Stimulated activated CD4-positive, alpha-beta T cell treated with anti-CD3 and anti-CD28 coated beads, Interleukin-15, amount 100 ng/mL, for 48 hours (primary cell): ENCODE measurements at regions not wholly inside any gene's neighbourhood (a gene's known extent, or its start where the extent isn't known, plus 50 kb on each side); places are given as distances from the start of the nearest gene placed in this dataset.

Source experiments
- DNase-seq, 2 donors: peaks; one replicate each; pipeline ENCODE4 v3.0.0-alpha.2; 2020; ENCODE audit warnings: low read depth in 2 of 2

DNA sequence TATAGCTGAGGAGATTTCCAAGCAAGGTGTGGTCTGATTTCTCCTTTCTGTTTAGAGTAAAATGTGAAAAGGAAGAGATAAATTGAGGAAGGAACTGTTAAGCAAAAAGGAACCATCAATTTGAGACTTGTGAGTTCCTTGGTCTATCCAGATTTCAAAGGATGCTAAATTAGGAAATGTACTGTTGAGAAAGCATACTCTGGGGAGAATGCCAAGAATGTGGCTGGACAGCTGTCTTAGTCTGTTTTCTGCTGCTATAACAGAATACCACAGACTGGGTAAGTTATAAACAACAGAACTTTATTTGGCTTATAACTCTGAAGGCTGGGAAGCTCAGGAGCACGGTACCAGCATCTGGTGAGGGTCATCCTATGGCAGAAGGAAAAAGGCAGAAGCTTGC, 1097.2 kb downstream of the TDRD15 start:
- DNase-seq = no peak

DNA sequence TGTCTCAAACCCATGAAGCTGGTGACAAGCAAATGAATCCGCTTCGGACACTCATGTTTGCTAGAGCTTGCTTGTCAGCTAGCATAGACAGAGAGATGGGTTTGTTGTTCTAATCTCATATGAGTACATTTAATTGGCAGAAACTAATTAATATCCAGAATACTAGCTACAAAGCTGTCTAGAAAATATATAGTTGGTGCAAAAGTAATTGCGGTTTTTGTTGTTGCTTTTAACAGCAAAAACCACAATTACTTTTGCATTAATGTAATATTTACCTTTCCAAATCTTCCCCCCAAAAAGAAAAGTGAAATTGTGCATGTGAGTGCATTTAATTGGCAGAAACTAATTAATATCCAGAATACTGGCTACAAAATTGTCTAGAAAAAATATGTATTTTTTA, 1115.2 kb downstream of the TDRD15 start:
- DNase-seq = no peak

- DNase-seq = no peak
Measured at GRCh38 chr2:22247466-22247865, 1123.7 kb downstream of the TDRD15 start.

DNA sequence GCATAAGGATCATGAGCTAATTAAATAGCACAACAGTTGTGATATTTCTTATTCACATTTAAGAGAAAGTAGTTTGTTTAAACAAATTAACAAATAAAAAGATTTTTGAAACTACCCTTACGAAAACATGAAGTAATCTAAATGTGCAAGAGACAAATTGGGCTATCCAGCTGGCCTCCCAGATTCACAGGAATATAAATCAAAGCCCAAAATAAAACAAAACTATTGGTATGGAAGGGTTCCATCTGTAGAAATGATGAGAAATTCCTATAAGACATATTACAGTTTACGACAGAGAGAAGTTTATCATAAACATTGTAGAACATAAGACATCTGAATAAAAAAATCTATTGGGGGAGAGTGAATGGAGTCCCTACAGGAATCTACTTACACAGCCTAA, 1125.1 kb downstream of the TDRD15 start:
- DNase-seq = no peak

DNA sequence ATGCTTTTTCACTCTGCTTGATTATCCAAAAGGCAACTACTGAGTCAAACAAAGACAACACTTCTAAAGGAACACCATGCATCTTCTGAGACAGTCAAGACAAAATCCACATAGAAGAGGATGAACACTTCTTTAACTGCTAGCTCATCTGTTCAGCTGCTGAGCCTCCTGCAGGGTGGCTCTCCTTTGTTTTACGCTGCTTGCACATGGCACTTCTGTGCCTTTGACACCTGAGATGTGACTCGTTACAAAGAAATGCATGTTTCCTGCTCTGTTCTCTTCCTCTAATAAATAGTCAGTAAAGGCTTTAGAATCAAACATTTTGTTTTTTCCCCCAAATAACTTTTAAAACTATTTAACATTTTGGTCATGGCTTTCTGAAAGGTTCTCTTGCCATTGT, 1129.4 kb downstream of the TDRD15 start:
- no peak for DNase-seq

DNA sequence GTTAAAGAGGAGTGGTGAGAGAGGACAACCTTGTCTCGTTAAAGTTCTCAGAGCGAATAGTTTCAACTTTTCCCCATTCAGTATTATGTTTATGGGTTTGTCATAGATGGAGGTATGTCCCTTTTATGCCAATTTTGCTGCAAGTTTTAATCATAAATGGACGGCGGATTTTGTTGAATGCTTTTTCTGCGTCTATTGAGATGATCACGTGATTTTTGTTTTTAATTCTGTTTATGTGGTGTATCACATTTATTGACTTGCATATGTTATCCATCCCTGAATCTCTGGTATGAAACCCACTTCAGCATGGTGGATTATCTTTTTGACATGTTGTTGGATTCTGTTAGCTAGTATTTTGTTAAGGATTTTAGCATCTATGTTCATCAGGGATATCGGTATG, 1123.8 kb upstream of the KLHL29 start:
- DNase-seq = no peak

- DNase-seq = no peak
Measured at GRCh38 chr2:22270341-22270740, 1114.6 kb upstream of the KLHL29 start.

DNA sequence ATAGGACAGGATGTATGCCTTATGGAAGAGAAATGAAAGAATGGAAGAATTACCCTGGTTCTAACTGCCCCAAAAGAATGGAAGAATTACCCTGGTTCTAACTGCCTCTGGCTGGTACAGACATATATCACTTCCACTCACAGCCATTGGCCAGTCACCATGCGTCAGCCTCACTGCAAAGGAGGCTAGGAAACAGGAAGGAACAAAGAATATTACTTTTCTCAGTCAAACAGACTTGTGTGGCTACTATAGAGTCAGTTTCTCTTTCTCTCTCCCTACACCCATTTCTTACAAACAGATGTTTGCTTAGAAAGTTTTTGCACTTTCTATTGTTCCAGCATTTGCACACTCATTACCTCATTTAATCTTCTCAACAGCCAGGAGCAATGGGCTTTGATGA, 1111.1 kb upstream of the KLHL29 start:
- DNase-seq = no peak

GRCh38 chr2:22274661-22275060, 1110.3 kb upstream of the KLHL29 start:
- no peak for DNase-seq

- DNase-seq = no peak
Measured at GRCh38 chr2:22276696-22277095, 1108.3 kb upstream of the KLHL29 start.

GRCh38 chr2:22279541-22279940, 1105.4 kb upstream of the KLHL29 start:
- no peak for DNase-seq

- no peak for DNase-seq
Measured at GRCh38 chr2:22281033-22281432, 1103.9 kb upstream of the KLHL29 start.

DNA sequence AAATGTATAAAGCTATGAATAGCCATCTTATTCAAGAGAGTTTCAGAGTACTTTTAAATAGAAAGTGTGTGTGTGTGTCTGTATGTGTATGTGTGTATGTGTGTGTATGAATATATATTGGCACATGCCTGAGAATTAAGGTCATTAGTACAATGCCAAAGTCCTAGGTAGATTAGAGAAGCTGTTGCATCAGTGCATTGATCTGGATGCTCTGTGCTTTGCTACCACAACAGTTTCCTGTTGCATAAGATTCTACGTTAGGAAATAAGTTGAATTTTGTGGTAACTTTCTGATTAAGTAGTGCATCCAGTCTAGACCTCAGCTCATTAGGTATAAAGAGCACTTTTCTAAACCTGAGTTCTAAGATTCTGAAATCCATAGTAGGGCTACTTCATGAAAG, 1102.8 kb upstream of the KLHL29 start:
- DNase-seq = no peak

GRCh38 chr2:22282916-22283315, 1102.1 kb upstream of the KLHL29 start:
- no peak for DNase-seq

DNA sequence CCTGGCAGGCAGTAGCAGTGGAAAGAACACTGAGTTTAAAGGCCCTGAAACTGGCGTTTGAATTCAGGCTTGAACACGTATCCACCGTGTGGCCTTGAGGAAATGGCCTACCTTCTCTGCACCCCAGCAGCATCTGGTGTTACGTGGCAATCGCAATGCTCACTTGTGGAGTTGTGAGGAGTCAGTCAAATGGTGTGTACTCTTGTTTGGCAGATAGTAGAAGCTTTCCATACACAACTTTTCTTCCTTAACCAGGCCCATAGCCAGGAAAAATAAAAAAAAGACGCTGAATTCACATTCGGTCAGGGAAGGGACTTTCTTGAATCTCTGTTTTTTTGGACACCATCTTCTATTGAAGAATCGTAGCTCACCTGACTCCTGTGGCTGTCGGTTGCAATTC, 1101.5 kb upstream of the KLHL29 start:
- no peak for DNase-seq

- DNase-seq = no peak
Measured at GRCh38 chr2:22290302-22290701, 1094.7 kb upstream of the KLHL29 start.

DNA sequence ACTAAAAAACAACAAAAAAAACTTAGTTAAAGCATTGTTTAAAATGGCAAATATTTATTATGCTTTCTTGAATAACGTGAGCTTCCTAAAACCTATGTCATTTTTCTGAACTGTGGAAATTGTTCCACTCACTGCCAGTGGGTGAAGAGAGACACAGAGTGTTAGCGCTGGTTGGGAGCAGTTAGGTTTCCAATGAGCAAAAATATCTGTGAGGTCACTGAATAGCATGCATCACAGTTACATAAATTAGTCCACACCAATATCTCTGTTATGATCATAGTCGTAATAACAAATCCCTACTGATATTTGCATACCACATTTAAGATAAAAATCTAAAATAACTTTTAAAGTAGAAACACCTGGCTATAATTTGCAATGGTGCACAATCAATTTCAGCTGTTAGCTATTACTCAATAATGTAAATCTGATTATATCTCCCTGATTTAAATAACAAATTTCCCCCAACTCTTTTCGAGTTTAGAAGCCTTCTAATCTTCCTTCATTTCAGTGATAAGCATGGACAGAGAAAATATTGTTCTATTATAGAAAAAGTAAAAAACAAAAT, 1094.0 kb upstream of the KLHL29 start:
- DNase-seq = no peak

DNA sequence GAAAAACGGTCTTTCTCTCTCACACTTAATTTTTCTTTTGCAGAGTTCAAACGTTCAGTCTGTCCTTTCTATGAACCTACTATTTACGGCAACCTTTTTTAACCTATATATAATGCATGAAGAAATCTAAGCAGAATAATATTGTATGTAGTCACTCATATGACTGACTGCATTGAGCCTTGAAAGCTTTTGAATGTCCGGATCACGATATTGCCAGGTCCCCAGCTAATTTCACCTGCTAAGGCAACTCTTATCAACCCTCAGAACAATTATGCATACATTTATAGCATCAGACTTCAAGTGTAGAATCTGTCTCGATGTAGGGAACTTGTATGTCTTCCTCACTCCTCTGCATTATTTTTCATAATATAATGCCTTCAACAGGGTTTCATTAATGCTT, 1083.8 kb upstream of the KLHL29 start:
- DNase-seq = no peak

DNA sequence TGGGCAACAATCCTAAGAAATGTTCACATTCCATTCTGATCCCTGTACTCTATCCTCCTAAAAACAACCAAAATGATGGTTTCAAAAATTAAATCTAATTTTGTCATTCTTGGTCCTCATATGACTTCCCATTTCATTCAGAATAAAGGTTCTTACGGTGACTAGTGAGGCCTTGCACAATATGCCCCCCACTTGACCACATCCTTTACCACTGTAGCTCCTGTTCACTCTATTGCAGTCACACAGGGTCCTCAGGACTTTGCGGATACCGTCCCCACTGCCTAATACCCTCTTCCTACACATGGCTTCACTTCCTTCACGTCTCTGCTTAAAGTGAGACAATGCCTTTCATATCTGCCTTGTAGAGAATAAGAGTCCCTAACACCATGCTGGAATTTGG, 1058.7 kb upstream of the KLHL29 start:
- no peak for DNase-seq

- no peak for DNase-seq
Measured at GRCh38 chr2:22329211-22330154, 1055.5 kb upstream of the KLHL29 start.

DNA sequence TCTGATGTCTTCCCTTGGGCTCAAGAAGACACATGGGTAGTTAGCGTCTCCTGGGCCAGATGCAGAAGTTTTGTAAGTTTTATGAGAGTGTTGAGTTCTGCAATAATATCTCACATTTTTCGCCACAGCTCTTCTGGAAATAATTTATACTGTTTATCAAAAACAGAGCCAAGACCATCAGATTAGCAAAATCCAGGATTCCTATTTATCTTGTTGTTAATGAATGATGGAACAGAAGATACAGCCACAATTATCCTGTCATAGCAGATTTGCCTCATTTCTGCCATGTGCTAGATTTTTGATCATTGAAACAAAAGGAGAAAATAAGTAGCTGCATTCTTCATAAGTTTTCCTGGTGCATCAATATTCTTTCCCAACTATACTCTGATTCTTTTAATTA, 1048.6 kb upstream of the KLHL29 start:
- no peak for DNase-seq

DNA sequence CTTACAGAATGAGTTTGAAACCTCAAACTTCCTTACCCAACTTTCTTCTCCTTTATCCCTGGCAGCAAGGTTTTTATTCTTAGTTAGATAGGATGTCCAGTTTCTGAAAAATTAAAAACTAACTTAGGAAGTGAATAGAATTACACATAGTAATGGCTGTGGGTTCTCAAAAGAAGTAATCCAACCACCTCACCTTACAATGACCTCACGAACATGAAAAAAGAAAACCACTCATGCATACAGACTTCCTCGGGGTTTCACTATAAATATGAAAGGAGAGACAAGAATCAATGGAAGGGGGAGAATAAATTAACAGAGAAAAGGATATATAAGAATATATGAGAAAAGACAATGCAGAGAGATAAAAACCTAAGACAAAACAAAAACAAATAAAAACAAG, 1044.3 kb upstream of the KLHL29 start:
- no peak for DNase-seq

DNA sequence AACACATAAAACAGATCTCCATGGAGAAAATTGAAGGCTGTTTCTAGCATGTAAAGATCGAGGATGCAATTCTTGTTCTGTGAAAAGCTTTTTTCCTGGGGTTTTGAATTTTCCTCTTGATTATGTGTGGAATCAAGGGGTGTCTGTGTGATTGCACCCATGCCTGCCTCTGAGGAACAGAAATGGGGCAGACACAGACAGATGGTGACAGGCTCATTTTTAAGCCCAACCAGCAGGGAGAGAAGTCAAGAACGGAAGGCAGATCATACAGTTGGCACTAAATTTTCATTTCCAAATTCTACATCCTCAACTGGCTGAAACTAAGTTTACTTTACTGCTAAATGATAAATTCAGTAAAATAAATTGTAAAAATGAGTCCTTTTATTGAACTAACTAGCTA, 1037.7 kb upstream of the KLHL29 start:
- DNase-seq = no peak

- no peak for DNase-seq
Measured at GRCh38 chr2:22350621-22351020, 1034.4 kb upstream of the KLHL29 start.
